ENCODE measurements at regions not wholly inside any gene's neighbourhood (a gene's known extent, or its start where the extent isn't known, plus 50 kb on each side); places are given as distances from the start of the nearest gene placed in this dataset.
"Not testable (repeated sequence)": the region's sequence is repeated elsewhere in the genome, so short reads cannot be mapped to it uniquely, and the experiment has no call there.

GRCh38 chr6:169099411-169100202, 154.0 kb downstream of the THBS2 start:
- no peak for DNase-seq

- not testable (repeated sequence) for DNase-seq
These were observed 155.0 kb downstream of the THBS2 start for GRCh38 chr6:169098651-169099050.

- DNase-seq = no peak
These were observed 155.5 kb downstream of the THBS2 start for GRCh38 chr6:169098116-169098515.

- DNase-seq = no peak
These were observed 156.2 kb downstream of the THBS2 start for GRCh38 chr6:169097381-169097959.

GRCh38 chr6:169096388-169096787, 157.3 kb downstream of the THBS2 start:
- no peak for DNase-seq

- no peak for DNase-seq
These were observed 158.5 kb downstream of the THBS2 start for GRCh38 chr6:169095153-169095552.

- no peak for DNase-seq
These were observed 159.1 kb downstream of the THBS2 start for GRCh38 chr6:169094552-169094950.

- DNase-seq = no peak
These were observed 159.7 kb downstream of the THBS2 start for GRCh38 chr6:169093770-169094551.

GRCh38 chr6:169093066-169093723, 160.5 kb downstream of the THBS2 start:
- DNase-seq = no peak

GRCh38 chr6:169092375-169092774, 161.3 kb downstream of the THBS2 start:
- DNase-seq = no peak

- not testable (repeated sequence) for DNase-seq
These were observed 163.0 kb downstream of the THBS2 start for GRCh38 chr6:169090514-169091127.

- no peak for DNase-seq
These were observed 164.9 kb downstream of the THBS2 start for GRCh38 chr6:169088762-169089161.

- DNase-seq = no peak
These were observed 166.1 kb downstream of the THBS2 start for GRCh38 chr6:169087443-169088041.

- DNase-seq = not testable (repeated sequence)
These were observed 167.0 kb downstream of the THBS2 start for GRCh38 chr6:169086616-169087015.

GRCh38 chr6:169086020-169086419, 167.6 kb downstream of the THBS2 start:
- peak; percentile 70 for DNase-seq

- DNase-seq = no peak
These were observed 168.2 kb downstream of the THBS2 start for GRCh38 chr6:169085466-169085865.

- DNase-seq = not testable (repeated sequence)
These were observed 169.1 kb downstream of the THBS2 start for GRCh38 chr6:169084557-169084956.

GRCh38 chr6:169084067-169084466, 169.6 kb downstream of the THBS2 start:
- no peak for DNase-seq

GRCh38 chr6:169083508-169083874, 170.2 kb downstream of the THBS2 start:
- no peak for DNase-seq

- no peak for DNase-seq
These were observed 170.7 kb downstream of the THBS2 start for GRCh38 chr6:169082817-169083507.

- no peak for DNase-seq
These were observed 171.6 kb downstream of the THBS2 start for GRCh38 chr6:169082093-169082492.

- no peak for DNase-seq
These were observed 172.4 kb downstream of the THBS2 start for GRCh38 chr6:169081248-169081647.

Measured in islet precursor cell (in vitro differentiated cells).